RWPE2 (cell line): ENCODE measurements at regions not wholly inside any gene's neighbourhood (a gene's known extent, or its start where the extent isn't known, plus 50 kb on each side); places are given as distances from the start of the nearest gene placed in this dataset.

Experiments
- ATAC-seq: fragments of 200-7000 bp; cut with Tn5 transposase; 3 replicates; pipeline ENCODE4 v1.9.1; 2021; ENCODE audit warnings: low read depth
- DNase-seq: peaks from one replicate; pipeline ENCODE4 v3.0.0-alpha.2; 2020; ENCODE audit warnings: low spot score
- H3K27ac ChIP-seq: fragments of 450-650 bp; 2 replicates; pipeline ENCODE4 v1.5.1; 2017; ENCODE audit warnings: mild to moderate bottlenecking; ENCODE audit not compliant: poor library complexity, severe bottlenecking
- H3K27me3 ChIP-seq: fragments of 250-450 bp; sonication (Bioruptor Pico); 2 replicates; pipeline ENCODE4 v1.5.1; 2021; ENCODE audit warnings: mild to moderate bottlenecking, moderate library complexity; ENCODE audit not compliant: insufficient read depth, poor library complexity, severe bottlenecking
- H3K36me3 ChIP-seq: fragments of 250-450 bp; sonication (Bioruptor Pico); 2 replicates; pipeline ENCODE4 v1.5.1; 2020; ENCODE audit warnings: low read depth, mild to moderate bottlenecking, moderate library complexity
- H3K4me1 ChIP-seq: fragments of 250-450 bp; sonication (Bioruptor Pico); 2 replicates; pipeline ENCODE4 v1.5.1; 2021; ENCODE audit warnings: mild to moderate bottlenecking, moderate library complexity; ENCODE audit not compliant: insufficient read depth, poor library complexity, severe bottlenecking
- H3K4me3 ChIP-seq: fragments of 250-450 bp; sonication (Bioruptor Pico); 2 replicates; pipeline ENCODE4 v1.5.1; 2021; ENCODE audit warnings: mild to moderate bottlenecking, moderate library complexity; ENCODE audit not compliant: severe bottlenecking
- H3K9me3 ChIP-seq: fragments of 250-450 bp; sonication (Bioruptor Pico); 2 replicates; pipeline ENCODE4 v1.5.1; 2021; ENCODE audit warnings: mild to moderate bottlenecking, moderate library complexity; ENCODE audit not compliant: severe bottlenecking
- CTCF ChIP-seq: fragments of 450-650 bp; IDR thresholded peaks from one replicate; pipeline ENCODE4 v1.5.1; 2017; ENCODE audit warnings: mild to moderate bottlenecking, moderate library complexity; ENCODE audit not compliant: poor library complexity, severe bottlenecking

- H3K27me3 ChIP-seq, result peaks cover 5% of the 10 kb centered on the region
- H3K9me3 ChIP-seq, result no peaks in the 10 kb centered on the region
- no peak for ATAC-seq
- TF ChIP-seq CTCF, result no peak
- no peaks in the 10 kb centered on the region for H3K36me3 ChIP-seq
- no peaks in the 10 kb centered on the region for H3K4me1 ChIP-seq
- no peak overlapping the region for H3K4me3 ChIP-seq
- DNase-seq, result no peak
- H3K27ac ChIP-seq, result no peak overlapping the region
Measured at GRCh38 chr3:147618691-147619090, 209.5 kb downstream of the ZIC1 start.

GRCh38 chr3:147619921-147620560, 210.9 kb downstream of the ZIC1 start:
- no peak for TF ChIP-seq CTCF
- H3K4me3 ChIP-seq, result no peak overlapping the region
- H3K36me3 ChIP-seq, result no peaks in the 10 kb centered on the region
- no peaks in the 10 kb centered on the region for H3K9me3 ChIP-seq
- no peak for DNase-seq
- ATAC-seq, result no peak
- no peak overlapping the region for H3K27ac ChIP-seq
- no peaks in the 10 kb centered on the region for H3K4me1 ChIP-seq
- peaks cover 3% of the 10 kb centered on the region for H3K27me3 ChIP-seq

- Histone ChIP-seq H3K36me3 (no peaks in the 10 kb centered on the region), H3K9me3 (no peaks in the 10 kb centered on the region), H3K27ac (no peak overlapping the region), H3K4me1 (no peaks in the 10 kb centered on the region), H3K4me3 (no peak overlapping the region), H3K27me3 (peaks cover 3% of the 10 kb centered on the region)
- TF ChIP-seq CTCF, result no peak
- no peak for ATAC-seq
- no peak for DNase-seq
Measured at GRCh38 chr3:147620906-147621305, 211.7 kb downstream of the ZIC1 start.

- DNase-seq, result no peak
- Histone ChIP-seq H3K4me1 (no peaks in the 10 kb centered on the region), H3K4me3 (no peak overlapping the region), H3K9me3 (no peaks in the 10 kb centered on the region), H3K27ac (no peak overlapping the region), H3K36me3 (no peaks in the 10 kb centered on the region), H3K27me3 (no peaks in the 10 kb centered on the region)
- no peak for ATAC-seq
- TF ChIP-seq CTCF, result no peak
Measured at GRCh38 chr3:147630921-147631415, 221.8 kb downstream of the ZIC1 start.

GRCh38 chr3:147640781-147641180, 231.6 kb downstream of the ZIC1 start:
- ATAC-seq, result no peak
- no peak for TF ChIP-seq CTCF
- Histone ChIP-seq H3K36me3 (no peaks in the 10 kb centered on the region), H3K27me3 (no peaks in the 10 kb centered on the region), H3K27ac (no peak overlapping the region), H3K9me3 (no peaks in the 10 kb centered on the region), H3K4me1 (no peaks in the 10 kb centered on the region), H3K4me3 (no peak overlapping the region)
- DNase-seq, result no peak
